ENCODE measurements at regions not wholly inside any gene's neighbourhood (a gene's known extent, or its start where the extent isn't known, plus 50 kb on each side); places are given as distances from the start of the nearest gene placed in this dataset.

DNA sequence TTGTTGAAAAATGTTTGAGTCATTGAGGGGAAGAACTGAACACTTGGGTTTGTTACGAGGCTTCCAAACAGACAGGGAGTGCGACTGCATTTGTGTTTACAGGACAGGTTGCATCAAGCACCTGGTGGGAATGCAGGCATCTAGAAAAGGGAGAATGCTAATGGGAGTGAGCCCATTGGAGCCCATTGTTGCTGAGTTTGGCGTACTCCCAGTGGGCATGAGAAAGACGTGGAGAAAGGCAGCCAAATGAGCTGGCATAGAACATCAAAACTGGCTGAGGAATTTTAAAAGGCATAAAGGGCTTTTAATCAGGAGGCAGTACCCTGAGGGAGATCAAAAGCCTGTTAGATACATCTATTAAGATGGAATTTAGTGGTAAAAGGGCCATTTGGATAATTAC, 171.6 kb upstream of the NPSR1 start:
- no peak for TF ChIP-seq POLR2AphosphoS5 (IDR thresholded peaks at IDR 0.05; ENCODE audit: low read depth)
- TF ChIP-seq, protein P1, sequence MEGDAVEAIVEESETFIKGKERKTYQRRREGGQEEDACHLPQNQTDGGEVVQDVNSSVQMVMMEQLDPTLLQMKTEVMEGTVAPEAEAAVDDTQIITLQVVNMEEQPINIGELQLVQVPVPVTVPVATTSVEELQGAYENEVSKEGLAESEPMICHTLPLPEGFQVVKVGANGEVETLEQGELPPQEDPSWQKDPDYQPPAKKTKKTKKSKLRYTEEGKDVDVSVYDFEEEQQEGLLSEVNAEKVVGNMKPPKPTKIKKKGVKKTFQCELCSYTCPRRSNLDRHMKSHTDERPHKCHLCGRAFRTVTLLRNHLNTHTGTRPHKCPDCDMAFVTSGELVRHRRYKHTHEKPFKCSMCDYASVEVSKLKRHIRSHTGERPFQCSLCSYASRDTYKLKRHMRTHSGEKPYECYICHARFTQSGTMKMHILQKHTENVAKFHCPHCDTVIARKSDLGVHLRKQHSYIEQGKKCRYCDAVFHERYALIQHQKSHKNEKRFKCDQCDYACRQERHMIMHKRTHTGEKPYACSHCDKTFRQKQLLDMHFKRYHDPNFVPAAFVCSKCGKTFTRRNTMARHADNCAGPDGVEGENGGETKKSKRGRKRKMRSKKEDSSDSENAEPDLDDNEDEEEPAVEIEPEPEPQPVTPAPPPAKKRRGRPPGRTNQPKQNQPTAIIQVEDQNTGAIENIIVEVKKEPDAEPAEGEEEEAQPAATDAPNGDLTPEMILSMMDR (IDR thresholded peaks at IDR 0.05; ENCODE audit: insufficient read depth, low read length), result no peak
- TF ChIP-seq, protein P2, sequence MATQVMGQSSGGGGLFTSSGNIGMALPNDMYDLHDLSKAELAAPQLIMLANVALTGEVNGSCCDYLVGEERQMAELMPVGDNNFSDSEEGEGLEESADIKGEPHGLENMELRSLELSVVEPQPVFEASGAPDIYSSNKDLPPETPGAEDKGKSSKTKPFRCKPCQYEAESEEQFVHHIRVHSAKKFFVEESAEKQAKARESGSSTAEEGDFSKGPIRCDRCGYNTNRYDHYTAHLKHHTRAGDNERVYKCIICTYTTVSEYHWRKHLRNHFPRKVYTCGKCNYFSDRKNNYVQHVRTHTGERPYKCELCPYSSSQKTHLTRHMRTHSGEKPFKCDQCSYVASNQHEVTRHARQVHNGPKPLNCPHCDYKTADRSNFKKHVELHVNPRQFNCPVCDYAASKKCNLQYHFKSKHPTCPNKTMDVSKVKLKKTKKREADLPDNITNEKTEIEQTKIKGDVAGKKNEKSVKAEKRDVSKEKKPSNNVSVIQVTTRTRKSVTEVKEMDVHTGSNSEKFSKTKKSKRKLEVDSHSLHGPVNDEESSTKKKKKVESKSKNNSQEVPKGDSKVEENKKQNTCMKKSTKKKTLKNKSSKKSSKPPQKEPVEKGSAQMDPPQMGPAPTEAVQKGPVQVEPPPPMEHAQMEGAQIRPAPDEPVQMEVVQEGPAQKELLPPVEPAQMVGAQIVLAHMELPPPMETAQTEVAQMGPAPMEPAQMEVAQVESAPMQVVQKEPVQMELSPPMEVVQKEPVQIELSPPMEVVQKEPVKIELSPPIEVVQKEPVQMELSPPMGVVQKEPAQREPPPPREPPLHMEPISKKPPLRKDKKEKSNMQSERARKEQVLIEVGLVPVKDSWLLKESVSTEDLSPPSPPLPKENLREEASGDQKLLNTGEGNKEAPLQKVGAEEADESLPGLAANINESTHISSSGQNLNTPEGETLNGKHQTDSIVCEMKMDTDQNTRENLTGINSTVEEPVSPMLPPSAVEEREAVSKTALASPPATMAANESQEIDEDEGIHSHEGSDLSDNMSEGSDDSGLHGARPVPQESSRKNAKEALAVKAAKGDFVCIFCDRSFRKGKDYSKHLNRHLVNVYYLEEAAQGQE (IDR thresholded peaks at IDR 0.05; ENCODE audit: insufficient replicate concordance, low read depth), result no peak
- TF ChIP-seq GABPA (IDR thresholded peaks at IDR 0.05; ENCODE audit: low read depth), result no peak
- no peak for TF ChIP-seq SPI1 (IDR thresholded peaks at IDR 0.05; ENCODE audit: borderline replicate concordance, low read depth)

All from HL-60 (cell line).